IPS-NIHi11 (cell line): ENCODE measurements at regions not wholly inside any gene's neighbourhood (a gene's known extent, or its start where the extent isn't known, plus 50 kb on each side); places are given as distances from the start of the nearest gene placed in this dataset.
"Not testable (repeated sequence)": the region's sequence is repeated elsewhere in the genome, so short reads cannot be mapped to it uniquely, and the experiment has no call there.

Source experiments
- DNase-seq: peaks from one replicate; pipeline ENCODE4 v3.0.0; 2012; ENCODE audit warnings: mixed read lengths, low spot score

DNA sequence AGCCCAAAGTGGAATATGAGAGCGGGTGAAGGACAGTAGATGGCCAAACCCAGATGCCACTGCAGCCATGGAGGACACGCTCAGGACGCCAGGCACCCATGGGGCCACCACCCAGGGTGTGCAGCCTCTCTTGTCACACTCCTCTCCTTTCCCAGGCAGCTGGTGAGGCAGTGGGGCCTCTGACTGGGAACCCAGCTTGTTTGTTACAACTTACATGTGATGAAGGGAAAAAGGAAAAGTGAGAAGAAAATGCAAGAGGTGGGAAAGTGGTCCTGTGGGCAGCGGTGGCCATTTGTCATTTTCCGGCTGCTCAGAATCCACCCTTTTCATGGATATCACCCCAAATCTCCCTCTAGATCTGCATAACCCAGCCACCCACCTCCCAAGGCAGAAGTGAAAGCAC is 62.7 kb upstream of the UNC5A start:
- DNase-seq = no peak

DNA sequence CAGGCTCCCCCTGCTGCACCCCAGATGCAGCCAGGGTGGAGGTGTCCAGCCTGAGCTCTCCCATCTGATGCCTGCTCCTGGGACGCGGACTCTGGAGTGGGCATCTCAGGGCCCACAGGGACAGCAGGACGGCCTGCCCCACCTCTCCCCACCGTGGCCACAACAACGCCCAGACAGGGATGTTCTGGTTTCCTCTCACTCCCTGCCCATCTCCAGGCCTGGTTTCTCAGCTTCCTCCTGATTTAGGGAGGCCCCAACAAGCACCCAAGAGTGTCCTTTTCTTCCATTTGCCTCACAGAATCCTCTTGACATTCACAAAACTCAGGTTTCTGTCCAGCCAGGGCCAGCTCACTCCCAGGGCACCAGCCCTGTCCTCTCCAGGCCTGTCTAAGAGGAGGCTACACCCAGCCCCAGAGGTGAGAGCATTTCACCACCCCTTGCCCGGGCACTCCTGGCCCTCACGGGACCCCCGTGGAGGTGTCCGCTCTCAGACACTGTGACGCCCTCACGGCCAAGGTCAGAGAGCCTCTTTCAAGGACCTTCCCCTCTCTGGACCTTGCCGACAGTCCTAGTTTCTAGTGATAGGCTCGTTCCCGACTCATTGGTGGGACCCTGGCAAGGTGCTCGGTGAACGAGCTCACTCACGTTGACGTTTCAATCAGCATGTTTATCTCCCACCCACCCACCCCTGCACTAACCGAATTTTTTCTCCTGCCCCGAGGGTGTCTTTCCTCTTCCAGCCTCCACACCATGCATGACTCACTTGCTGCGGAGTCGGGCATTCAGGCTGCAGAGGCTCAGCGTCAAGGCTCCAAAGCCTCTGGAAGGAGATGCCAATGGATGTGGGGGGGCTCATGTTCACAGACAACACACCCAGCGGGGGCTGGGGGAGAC is 62.0 kb upstream of the UNC5A start:
- DNase-seq = no peak

DNA sequence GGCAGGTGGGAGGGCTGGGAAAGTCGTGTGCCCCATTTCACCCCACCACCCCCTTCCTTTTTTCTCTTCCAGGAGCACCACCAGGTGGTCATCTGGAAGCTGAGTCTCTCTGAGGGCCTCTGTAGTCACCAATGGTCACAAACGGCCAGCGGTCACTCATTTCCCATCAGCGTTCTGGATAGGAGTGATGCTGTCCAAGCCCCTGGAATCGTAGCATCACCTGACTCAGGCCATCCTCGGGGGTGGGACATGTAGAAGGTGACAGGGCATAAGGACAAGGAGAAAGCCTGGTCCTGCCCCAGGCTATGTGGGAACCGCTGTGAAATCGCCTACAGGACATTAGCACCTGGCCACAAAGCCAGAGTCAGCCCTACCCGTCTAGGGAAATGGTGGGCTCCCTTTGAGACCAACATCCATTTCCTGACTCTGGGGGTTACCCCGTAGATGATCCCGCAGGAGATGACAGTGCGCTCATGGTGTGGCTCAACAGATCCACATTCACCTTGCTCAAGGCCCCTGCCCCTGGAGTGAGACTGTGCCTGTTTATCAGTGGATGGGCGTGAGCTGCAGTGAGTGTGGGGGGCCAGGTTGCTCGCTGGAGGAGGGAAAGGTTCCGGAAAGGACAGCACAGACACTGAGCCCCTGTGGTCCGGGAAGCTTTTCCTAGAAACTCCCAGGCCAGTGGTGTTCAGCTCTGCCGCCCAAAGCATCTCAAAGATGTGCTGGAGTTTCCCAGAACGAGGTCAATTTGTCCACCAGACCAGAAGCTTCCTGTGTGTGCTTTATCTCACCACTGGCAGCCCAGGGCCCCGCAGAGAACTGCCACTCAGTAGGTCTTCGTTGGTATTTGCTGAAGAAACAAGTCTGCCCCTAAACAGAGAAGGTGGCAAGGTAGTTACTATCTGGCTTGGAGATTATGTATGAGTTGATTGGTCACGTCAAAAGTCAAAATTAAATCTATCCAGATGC is 61.1 kb upstream of the UNC5A start:
- no peak for DNase-seq

GRCh38 chr5:176750144-176750543 is 60.2 kb upstream of the UNC5A start:
- DNase-seq = no peak

- no peak for DNase-seq
Measured at GRCh38 chr5:176754376-176754973, 55.9 kb upstream of the UNC5A start.

GRCh38 chr5:176755593-176755992 is 54.8 kb upstream of the UNC5A start:
- DNase-seq = not testable (repeated sequence)

DNA sequence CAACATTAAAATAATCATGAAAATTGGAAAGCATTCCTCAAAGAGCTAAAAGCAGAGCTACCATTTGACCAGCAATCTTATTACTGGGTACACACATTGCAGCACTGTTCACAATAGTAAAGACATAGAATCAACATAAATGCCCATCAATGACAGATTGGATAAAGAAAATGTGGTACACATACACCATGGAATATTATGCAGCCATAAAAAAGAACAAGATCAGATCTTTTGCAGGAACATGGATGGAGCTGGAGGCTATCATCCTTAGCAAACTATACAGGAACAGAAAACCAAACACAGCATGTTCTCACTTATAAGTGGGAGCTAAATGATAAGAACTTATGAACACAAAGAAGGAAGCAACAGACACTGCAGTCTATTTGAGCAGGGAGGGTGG is 52.8 kb upstream of the UNC5A start:
- not testable (repeated sequence) for DNase-seq
